ENCODE measurements at regions not wholly inside any gene's neighbourhood (a gene's known extent, or its start where the extent isn't known, plus 50 kb on each side); places are given as distances from the start of the nearest gene placed in this dataset.

DNA sequence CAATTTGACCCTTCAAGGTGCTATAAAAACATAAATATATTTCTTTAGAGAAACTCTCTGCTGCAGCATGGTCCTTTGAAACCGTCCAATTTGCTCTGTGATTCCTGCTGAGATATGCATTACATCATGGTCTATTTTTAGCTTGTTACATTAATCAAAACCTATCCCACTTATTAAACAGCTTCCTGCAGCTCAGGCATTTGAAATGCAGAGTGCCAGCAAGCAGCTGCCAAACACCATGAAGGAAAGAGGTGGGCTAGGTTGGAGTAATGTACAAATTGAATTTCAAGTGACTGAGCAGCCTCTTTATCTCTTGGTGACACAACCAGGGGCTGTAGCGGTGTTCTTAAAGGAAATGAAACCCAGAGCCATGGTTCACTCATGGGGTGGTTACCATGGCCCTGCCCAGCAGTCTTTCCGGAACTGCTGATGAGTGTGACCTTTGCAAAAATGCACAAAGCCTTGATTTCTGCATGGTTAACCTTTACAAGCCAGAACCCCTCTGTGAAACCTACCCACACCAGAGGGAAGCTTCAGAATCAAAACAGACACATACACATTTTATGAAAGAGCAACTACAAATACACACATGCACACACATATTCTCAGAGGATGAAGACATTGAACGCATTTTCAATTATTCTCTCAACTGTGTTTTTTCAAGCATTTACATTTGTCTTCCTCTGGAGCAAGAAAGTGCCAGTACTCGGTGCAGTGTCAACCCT, 155.8 kb upstream of the ZNF608 start (continued):
- TF ChIP-seq, protein P1, sequence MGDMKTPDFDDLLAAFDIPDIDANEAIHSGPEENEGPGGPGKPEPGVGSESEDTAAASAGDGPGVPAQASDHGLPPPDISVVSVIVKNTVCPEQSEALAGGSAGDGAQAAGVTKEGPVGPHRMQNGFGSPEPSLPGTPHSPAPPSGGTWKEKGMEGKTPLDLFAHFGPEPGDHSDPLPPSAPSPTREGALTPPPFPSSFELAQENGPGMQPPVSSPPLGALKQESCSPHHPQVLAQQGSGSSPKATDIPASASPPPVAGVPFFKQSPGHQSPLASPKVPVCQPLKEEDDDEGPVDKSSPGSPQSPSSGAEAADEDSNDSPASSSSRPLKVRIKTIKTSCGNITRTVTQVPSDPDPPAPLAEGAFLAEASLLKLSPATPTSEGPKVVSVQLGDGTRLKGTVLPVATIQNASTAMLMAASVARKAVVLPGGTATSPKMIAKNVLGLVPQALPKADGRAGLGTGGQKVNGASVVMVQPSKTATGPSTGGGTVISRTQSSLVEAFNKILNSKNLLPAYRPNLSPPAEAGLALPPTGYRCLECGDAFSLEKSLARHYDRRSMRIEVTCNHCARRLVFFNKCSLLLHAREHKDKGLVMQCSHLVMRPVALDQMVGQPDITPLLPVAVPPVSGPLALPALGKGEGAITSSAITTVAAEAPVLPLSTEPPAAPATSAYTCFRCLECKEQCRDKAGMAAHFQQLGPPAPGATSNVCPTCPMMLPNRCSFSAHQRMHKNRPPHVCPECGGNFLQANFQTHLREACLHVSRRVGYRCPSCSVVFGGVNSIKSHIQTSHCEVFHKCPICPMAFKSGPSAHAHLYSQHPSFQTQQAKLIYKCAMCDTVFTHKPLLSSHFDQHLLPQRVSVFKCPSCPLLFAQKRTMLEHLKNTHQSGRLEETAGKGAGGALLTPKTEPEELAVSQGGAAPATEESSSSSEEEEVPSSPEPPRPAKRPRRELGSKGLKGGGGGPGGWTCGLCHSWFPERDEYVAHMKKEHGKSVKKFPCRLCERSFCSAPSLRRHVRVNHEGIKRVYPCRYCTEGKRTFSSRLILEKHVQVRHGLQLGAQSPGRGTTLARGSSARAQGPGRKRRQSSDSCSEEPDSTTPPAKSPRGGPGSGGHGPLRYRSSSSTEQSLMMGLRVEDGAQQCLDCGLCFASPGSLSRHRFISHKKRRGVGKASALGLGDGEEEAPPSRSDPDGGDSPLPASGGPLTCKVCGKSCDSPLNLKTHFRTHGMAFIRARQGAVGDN (IDR thresholded peaks at IDR 0.05): peak; percentile 72
- TF ChIP-seq NKRF (conservative IDR thresholded peaks at IDR 0.05) (0 out of 2 replicates have a peak, but pooled peaks have one; percentile 7), IKZF2 (IDR thresholded peaks at IDR 0.05) (peak; percentile 77 to 83), ATF7 (IDR thresholded peaks at IDR 0.05; ENCODE audit: low read depth) (peak; percentile 98), SP1 (IDR thresholded peaks at IDR 0.05; ENCODE audit: low read depth, low read length) (peak; percentile 63), JUNB (IDR thresholded peaks at IDR 0.05) (peak; percentile 62), CREM (IDR thresholded peaks at IDR 0.05; ENCODE audit: low read depth) (peak; percentile 68), JUND (IDR thresholded peaks at IDR 0.05; ENCODE audit: low read depth, low read length) (no peak), SREBF1 (IDR thresholded peaks at IDR 0.05; ENCODE audit: low read length) (no peak), RCOR1 (conservative IDR thresholded peaks at IDR 0.05; ENCODE audit: low read depth, low read length) (0 out of 2 replicates have a peak, but pooled peaks have one; percentile 25)
- TF ChIP-seq, protein P2, sequence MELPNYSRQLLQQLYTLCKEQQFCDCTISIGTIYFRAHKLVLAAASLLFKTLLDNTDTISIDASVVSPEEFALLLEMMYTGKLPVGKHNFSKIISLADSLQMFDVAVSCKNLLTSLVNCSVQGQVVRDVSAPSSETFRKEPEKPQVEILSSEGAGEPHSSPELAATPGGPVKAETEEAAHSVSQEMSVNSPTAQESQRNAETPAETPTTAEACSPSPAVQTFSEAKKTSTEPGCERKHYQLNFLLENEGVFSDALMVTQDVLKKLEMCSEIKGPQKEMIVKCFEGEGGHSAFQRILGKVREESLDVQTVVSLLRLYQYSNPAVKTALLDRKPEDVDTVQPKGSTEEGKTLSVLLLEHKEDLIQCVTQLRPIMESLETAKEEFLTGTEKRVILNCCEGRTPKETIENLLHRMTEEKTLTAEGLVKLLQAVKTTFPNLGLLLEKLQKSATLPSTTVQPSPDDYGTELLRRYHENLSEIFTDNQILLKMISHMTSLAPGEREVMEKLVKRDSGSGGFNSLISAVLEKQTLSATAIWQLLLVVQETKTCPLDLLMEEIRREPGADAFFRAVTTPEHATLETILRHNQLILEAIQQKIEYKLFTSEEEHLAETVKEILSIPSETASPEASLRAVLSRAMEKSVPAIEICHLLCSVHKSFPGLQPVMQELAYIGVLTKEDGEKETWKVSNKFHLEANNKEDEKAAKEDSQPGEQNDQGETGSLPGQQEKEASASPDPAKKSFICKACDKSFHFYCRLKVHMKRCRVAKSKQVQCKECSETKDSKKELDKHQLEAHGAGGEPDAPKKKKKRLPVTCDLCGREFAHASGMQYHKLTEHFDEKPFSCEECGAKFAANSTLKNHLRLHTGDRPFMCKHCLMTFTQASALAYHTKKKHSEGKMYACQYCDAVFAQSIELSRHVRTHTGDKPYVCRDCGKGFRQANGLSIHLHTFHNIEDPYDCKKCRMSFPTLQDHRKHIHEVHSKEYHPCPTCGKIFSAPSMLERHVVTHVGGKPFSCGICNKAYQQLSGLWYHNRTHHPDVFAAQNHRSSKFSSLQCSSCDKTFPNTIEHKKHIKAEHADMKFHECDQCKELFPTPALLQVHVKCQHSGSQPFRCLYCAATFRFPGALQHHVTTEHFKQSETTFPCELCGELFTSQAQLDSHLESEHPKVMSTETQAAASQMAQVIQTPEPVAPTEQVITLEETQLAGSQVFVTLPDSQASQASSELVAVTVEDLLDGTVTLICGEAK (IDR thresholded peaks at IDR 0.05; ENCODE audit: borderline replicate concordance): no peak
- TF ChIP-seq, protein P3, sequence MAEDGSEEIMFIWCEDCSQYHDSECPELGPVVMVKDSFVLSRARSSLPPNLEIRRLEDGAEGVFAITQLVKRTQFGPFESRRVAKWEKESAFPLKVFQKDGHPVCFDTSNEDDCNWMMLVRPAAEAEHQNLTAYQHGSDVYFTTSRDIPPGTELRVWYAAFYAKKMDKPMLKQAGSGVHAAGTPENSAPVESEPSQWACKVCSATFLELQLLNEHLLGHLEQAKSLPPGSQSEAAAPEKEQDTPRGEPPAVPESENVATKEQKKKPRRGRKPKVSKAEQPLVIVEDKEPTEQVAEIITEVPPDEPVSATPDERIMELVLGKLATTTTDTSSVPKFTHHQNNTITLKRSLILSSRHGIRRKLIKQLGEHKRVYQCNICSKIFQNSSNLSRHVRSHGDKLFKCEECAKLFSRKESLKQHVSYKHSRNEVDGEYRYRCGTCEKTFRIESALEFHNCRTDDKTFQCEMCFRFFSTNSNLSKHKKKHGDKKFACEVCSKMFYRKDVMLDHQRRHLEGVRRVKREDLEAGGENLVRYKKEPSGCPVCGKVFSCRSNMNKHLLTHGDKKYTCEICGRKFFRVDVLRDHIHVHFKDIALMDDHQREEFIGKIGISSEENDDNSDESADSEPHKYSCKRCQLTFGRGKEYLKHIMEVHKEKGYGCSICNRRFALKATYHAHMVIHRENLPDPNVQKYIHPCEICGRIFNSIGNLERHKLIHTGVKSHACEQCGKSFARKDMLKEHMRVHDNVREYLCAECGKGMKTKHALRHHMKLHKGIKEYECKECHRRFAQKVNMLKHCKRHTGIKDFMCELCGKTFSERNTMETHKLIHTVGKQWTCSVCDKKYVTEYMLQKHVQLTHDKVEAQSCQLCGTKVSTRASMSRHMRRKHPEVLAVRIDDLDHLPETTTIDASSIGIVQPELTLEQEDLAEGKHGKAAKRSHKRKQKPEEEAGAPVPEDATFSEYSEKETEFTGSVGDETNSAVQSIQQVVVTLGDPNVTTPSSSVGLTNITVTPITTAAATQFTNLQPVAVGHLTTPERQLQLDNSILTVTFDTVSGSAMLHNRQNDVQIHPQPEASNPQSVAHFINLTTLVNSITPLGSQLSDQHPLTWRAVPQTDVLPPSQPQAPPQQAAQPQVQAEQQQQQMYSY (CRISPR knock-in tag; IDR thresholded peaks at IDR 0.05): no peak

All from GM12878 (cell line).